Mucosa of gallbladder (tissue), 1 donor: ENCODE measurements at regions not wholly inside any gene's neighbourhood (a gene's known extent, or its start where the extent isn't known, plus 50 kb on each side); places are given as distances from the start of the nearest gene placed in this dataset.

Experiments used
- DNase-seq: peaks from one replicate; pipeline ENCODE4 v3.0.0-alpha.2; 2020; ENCODE audit warnings: low spot score
- donor health status: DM: no; HTN: no; CAD: no.

DNA sequence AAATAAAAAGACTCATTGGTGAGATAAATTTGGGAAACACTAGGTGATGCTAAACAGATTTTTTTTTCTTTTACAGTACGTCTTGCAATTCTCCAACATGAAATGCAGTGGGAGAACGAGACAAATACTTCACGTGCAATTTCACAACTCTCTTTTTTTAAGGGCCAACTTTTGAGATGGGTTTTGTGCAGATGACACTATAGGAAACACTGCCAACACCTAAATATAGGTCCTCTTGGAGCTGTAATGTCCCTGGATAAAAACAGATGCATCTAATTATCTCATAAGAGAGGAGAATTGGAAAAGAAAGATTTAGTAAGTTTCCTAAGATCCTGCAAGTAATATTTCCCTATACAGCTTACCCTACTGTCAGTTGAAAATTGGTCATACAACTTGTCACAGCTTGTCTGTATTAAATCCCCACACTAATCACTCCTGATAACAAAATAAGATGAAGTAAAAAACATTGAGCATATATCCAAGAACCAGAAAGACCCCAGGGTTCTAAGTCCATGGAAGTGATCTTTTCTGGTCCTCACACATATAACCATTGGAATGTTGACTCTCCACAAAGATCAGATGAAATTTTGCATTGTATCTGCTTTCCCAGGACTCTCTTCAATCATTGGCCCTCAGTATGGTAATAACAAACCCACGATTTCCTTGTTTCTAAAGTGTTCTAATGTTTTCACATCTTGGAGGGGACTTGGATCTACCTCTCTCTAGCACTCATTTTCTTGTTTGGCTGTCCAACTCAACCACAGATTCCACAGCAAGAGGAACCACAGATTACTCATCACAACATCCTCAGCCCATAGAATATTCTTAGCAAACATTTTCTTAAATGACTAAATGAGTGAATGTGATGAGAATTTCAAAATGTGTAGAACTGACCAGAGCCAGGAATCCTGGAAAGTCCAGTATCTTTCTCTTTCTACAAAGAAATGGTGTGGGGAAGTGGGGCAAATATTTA lies 769.4 kb upstream of the USP15 start:
- no peak for DNase-seq

DNA sequence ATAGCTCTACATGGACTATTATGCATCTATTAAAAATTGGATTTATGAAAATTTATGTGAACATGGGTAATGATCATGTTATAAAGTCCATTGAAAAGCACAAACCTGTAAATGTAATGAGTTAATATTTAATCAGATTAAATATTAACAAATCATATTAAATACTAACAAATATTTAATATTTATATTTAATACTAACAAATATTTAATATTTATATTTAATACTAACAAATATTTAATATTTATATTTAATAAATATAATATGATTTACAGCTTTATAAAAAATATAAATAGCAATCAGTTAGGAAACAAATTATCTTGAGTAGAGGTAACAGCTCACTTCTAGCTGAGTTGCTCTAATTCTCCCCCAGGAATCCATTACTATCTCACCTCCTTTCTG lies 758.0 kb upstream of the USP15 start:
- no peak for DNase-seq

DNA sequence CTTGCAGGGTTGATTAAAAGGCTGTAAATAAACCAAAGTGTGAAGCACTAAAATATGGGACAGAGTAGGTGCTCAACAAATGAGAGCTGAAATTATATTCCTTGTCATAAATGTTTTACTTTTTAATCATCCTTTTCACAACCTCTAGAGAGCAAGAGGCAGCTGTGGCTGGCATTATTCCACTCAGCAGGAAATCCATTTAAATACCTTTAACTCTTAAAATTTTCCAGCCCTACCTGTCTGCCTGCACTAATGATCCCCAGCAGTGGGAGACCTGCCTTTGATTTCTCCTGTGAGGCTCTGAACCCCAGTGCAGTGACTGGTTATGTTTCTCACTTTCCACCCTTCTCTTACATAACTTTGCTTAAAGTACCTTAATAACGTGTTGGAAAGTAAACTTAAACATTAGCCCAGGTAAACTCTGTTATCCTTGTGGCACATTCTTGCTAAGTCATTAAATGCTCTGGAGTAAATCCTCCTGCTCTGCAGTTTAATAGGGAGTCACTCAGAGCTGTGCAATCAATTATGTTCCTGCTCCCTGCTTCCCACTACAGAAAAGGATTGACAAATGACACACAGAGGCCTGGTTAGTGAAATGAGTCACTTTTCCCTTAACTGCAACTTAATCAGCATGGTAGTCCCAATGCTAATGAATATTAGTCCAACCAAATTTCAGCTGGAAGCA lies 755.7 kb upstream of the USP15 start:
- DNase-seq, result no peak

DNA sequence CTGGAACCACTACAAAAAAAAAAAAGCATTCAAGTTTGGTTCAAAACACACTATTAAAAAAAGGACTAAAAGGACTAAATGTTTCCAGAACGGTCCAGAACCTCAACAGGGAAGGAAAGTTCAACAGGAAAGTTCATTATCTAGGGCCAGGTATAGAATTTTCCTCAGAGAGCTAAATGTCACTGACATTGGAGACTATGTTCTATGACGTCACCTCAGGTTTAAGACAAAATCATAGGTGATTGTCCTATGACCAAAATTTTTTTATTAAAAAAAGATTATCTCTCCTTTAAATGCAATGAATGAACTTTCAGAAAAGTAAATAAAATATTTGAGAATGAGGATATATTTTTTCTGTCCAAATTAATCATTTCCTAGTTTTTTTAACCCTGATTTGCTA lies 746.7 kb upstream of the USP15 start:
- no peak for DNase-seq

DNA sequence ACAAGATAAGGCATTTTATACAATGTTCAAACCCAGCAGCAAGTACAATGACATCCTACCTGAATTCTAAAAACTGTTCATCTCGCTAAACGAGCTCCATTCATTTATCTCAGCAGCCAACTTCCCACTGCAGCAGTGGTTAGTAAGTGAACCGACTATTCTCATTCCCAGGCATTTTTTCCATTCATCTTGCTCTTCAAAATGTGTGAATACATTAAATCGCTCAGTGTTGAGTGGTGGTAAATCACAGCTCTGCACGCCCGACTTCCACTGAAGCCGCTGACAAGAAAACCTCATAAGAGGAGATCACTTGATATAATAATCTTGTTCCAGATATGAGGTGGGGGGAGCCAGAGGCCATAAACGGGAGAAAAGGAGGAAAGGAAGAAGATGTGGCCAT lies 746.2 kb upstream of the USP15 start:
- DNase-seq, result no peak

DNA sequence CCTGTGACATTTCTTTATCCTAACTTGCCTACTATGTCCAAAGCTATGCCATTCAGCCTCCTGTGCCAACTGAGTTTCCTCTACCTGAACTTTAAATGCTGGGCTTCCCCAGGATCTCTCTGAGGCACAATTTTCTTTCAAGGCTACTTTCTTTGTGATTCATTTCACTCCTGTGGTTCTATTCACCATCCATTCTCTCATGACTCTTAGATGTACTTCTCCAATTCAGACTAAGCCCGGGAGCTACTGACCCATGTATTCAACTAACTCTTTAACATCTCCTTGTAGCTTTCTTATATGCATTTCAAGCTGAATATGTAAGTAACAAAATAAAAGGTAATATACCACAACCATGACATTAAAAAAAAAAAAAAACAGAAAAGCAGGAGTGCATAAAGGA lies 738.9 kb upstream of the USP15 start:
- DNase-seq, result no peak

DNA sequence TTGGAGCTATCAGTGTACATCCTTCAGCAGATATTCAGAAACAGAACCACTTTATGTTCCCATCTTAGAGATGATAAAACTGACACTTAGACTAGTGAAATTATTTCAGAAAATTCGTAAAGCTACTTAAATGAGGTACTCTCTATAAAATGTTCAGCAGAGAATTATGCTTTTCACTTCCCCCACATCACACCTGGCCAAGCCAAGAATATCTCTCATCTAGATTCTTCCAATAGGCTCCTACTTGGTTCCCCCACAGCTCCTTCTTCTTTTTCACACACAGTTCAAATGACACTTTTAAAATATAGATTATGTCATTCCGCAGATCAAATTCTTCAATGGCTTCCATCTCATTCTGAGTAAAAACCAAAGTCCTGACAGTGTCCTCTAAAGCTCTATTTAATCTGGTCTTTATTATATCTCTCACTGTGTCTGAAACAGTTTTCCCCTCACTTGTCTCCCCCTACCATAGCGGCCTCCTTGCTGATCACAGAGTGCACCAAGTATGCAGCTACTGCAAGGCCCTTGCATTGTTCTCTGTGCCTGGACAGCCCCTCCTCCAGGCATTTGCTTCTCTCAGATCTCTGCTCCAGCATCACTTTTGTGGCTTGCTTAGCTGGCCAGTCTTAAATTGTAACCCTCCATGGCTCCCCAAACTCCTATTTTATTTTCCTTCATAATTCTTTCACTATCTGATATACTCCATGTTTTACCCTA lies 736.8 kb upstream of the USP15 start:
- no peak for DNase-seq

DNA sequence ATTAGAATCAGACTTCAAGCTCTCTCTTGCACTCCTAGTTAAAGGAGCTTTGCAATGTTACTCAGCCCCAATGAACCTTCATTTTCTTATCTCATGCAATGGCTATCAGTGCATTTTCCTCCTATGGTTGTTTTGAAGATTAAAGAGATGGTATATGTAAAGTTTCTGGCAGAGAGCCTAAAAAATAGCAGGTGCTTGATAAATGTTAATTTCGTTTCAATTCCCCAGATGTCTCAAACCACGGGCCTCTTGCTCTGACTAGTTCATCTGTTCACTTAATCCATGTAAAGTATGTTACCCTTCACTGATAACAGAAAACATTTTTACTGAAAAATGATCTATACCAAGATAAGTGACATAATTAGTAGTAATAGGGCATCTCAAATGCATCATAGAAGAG lies 735.4 kb upstream of the USP15 start:
- DNase-seq, result no peak

DNA sequence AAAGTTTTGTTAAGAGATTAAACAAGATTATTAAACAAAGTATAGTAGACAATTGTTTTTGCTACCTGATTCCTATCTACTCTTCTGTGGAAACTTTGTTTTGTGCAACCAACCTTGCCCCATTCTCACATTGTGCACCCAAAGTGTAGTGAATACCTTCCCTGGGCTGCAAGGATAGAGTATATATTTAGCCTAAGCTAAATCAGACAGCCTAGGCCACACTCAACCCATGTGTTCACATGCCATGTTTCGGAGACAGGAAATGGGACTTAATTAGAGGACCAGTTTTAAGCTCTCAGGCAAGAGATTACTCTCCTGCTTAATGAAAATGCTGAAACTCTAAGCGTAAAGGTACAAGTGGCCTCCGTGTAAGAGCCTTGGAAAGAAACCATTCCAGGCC lies 734.9 kb upstream of the USP15 start:
- no peak for DNase-seq

DNA sequence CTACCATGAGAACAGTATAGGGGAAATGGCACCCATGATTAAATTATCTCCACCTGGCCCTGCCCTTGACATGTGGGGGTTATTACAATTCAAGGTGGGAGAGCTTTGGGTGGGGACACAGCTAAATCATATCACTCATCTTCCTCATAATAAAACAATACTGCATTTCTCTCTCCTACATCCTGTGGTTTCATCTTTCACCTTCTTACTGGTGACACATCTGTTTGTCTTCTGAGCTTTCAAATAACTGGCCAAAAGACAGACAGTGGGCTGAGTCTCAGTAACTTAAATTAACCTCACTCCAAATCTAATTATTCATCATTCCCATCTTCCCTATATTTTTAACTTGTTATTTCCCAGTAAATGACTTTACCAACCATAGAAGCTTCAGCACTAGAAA lies 729.7 kb upstream of the USP15 start:
- no peak for DNase-seq

DNA sequence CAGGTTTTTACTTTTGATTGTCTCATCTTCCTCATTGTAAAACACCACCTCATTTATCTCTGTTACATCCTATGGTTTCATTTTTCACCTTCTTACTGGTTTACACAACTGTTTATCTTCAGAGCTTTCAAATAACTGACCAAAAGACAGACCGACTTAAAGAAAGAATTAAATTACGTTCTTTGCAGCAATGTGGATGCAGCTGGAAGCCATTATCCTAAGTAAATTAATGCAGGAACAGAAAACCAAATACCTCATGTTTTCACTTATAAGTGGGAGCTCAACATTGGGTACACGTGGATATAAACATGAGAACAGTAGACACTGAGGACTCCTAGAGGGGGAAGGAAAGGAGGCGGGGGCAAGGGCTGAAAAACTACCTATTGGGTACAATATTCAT lies 729.0 kb upstream of the USP15 start:
- DNase-seq, result no peak

DNA sequence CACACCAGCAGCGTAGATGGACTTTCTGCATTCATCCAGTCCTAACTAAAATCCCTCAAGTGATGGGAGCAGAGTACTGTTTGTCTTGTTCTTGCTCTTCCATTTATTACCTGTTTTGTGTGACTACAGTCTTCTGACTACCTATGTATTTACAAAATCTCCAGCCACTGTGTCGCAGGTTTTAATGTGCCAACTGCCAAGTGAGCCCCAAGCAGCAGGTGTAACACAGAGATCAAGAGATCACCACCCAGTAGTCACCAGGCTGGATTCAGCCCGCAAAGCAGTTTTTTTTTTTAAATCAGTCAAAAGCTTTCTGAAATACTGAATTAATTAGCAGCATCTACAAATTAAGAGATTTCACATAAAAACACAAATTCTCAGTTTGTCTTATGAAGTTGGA lies 724.1 kb upstream of the USP15 start:
- DNase-seq, result no peak

DNA sequence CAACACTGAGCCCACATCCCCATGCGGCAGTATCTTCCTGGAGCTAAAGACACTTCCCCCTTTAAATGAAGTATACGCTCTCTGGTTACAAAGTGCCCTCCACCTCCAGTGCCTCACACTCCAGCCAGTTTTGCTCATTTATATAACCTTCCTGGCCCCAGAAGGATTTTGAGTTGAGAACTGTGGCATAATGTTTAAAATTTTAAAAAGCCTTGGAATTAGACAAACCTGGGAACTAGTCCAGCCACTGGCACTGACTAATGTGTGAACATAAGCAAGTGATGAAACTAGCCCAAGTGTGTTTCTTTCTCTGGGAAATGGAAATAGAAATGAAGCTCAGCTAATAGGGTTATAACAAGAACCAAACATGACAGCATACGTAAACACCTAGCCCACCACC lies 723.7 kb upstream of the USP15 start:
- no peak for DNase-seq

DNA sequence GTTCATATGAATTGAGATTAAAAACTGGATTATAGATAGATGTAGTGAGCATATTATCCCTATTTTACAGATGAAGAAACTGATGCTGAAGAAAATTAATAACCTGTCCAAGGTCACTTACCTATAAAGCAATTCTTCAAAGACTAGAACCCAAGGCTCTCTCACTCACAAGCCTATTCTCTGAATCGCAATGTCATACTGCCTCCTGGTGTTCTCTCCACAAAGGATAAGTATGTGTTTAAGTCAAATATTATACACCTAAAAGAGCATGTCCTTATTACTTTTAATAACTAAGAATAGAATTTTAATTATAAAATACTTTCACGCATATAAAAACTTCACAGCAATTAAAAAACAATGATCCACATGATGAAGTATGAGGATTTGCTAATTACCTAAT lies 721.3 kb upstream of the USP15 start:
- DNase-seq, result no peak

DNA sequence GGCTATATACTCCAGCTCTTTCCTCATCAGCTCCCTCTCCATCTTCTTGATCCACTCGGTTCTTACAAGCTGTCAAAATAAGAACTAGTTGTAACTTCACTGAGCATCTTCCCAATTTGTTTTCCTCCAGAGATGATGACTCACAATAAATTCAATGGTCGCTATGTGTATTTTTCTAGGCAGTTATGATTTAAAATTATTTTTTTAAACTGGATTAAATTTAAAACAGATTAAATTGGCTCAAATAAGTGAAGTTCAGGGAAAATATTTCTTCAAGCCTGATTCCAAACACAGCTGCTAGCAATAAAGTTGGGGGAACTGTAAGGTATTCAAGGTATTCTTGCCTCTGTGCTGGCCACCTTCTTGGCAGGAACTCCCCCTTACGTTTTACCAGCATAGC lies 717.7 kb upstream of the USP15 start:
- DNase-seq, result no peak

DNA sequence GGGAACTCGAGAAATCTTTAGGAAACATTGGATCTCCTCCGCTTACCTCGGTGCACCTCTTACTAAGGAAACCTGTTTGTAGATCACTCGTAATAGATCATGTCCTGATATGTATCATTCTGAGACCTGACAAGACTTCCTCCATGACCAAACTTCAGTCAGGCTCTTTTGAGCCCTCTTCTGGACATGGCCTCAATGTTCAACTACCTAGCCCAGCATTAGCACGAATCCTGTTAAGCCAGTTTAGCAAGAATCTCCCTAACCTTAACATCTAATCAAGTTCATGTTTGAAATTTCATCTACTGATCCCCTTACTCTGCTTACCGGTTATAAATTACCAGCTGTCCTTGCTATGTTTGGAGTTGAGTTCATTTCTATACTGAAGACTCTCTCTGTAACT lies 713.9 kb upstream of the USP15 start:
- no peak for DNase-seq

DNA sequence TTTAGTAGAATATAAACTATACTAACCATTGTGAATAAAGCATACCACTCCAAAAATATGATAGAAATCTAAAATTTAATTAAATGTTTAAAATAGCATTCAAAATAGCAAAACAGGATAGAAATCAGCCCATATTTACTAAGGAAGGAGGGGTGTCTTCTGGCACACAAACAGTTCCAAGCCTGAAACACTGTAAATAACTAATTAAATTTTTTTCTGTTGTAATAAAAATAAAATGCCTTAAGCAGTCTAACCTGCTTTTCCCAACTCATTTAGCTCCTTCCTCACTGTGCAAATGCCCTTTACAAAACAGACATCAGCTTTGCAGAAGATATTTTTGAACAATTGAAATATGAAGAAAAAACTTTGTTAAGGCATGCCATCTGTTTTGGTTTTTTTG lies 707.1 kb upstream of the USP15 start:
- DNase-seq, result no peak

DNA sequence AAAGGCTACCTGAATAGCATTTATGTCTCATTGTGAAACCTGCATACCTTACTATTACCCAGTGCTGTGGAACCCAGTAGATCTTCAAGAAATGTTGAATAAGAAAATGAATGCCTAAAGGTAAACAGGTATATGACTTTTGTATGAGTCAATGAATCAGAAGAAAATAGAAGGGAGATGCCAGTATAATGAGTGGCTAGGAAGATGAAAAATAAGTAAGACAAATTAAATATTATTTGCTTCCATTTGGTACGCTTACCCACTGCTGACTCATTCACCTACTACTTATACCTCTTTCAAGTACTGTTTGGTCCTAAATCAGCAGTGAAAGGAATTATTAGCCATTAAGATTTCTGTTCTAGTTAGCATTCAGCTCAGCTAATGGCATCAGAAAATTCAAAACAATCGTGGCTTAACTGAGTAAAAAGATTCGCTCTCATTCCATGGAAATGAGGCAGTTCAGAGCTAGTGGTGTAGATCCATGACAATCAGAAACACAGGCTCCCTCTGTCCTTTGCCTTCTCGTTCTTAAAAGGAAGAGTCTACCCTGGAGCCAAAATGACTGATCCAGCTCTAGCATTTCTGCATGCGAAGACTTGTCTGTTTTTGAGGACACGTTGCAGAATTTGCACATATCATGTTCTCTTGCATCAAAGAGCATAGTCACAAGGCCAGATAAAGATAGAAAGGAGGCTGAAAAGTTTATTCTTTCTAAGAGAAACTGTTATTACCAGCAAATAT lies 705.8 kb upstream of the USP15 start:
- DNase-seq, result no peak

DNA sequence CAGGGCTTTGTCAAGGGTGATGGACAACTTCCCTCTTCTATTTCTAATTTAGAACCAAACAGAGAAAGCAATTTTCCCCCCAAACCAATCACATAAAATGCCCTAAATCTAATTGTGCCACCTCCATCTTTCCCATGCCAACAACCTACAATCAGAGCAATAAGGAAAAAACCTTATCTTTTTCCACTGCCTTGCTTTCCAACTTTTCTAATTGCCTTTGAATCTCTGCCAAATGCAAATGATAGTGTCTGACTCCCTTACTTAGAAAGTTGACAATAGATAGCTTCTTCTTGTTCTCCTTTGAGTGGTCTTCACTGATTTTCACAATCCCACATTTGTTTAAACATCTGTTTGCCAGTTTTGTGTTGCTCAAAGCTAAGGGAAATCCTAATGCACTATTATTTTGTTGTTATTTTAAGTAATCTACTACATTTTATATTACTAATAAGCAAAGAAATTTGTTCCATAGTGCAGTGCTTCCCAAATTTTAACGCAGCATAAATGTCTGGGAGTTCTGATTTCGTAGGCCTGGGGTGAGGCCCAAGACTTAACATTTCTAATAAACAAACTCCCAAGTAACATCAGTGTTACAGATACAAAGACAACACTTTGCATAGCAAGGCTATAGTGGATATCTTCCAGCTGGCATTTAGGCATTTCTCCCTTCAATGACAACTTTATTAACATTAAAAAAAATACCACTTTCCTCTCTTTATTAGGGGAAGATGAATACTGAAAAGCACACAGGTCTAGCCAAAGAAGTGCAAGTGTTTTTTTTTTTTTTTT lies 696.3 kb upstream of the USP15 start:
- no peak for DNase-seq

DNA sequence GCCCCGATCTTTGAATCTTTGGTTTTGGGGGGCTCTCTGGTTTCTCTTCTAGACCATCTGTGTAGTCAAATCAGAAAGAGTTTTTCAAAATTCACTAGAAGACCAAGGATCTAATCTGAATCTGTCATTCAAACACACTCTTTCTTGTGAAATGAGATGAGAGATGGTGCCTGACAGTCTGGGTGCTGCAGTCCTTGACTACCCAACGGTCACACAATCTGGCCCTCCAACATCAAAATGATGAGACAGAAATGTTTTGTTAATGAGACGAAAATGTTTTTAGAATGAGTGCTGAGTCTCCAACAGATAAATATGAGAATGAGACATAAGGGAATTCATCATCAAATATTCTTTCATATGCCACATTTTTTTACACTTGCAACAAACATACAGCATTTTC lies 695.7 kb upstream of the USP15 start:
- no peak for DNase-seq

DNA sequence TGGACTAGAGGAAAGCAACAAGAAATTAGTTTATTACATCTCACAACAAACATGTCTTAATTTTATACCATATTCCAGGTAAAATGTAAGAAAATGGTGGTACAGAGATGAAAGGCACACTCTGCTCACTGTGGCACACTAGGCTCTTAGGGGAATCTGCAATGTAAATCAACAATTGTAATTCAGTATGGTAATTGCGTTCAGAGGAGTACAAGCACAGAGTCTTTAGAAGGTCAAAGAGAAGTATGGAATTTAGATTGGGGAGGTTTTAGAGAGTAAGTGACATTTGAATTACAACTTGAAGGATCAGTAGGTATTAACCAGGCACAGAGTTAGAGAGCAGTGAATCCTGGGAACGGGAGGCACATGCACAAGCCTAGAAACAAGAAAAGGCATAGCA lies 694.0 kb upstream of the USP15 start:
- DNase-seq, result no peak
